SHP77 (cell line): ENCODE measurements at regions not wholly inside any gene's neighbourhood (a gene's known extent, or its start where the extent isn't known, plus 50 kb on each side); places are given as distances from the start of the nearest gene placed in this dataset.

Experiments
- DNase-seq, 2 experiments: peaks; one replicate each; lab custom pipeline; 2025; lab: John Stamatoyannopoulos, UW

DNA sequence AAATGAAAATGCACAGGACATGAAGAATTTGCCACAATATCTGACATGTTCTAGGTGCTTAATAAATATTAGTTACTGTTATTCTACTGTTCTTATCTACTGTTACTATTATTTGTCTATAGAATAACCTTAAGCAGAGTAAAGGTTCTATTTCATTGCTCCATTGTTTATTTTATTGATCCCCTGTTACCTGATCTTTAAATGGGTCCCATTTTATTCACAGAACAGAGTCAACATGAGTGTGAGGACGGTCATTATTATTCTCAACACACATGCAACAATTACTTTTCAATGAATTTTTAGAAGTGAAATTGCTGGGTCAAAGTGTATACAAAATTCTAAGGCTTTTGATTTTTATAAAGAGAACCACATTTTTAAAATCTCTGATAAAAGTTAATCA lies 186.9 kb downstream of the AHR start:
- DNase-seq: no peak

DNA sequence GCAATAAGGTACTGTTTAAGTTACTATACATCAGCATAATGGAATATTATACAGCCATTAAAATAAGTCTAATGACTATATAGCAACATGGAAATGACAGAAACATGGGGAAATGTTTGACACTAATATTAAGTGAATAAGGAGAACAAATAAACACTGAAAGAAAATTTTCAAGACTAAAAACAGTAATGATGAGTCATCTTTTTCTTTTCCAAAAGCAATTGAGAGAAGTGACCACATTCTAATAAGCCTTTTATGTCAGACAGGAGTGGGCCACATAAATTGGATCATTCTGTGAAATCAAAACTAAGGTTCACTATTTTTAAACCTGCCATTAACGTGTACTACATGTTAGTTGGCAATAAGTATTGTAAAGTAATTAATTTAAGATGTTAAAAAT lies 187.5 kb downstream of the AHR start:
- DNase-seq: no peak

DNA sequence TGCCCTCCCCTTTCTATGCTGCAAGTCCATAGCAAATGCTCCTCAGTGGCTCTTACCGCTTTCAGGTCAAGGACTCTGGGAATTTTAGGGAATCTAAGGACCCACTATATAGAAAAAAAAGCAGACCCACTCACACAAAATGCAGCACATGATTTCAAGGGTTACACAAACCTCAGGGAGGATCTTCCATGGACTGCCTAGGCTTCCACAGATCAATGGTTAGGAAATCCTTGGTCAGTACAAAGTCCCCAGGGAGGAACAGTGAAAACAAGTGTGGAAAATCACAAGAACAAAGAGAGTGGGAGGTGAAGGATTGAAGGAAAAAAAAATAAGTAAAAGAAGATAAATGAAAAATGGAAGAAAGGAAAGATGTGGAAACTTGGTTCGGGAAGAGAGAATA lies 188.4 kb downstream of the AHR start:
- DNase-seq: no peak

DNA sequence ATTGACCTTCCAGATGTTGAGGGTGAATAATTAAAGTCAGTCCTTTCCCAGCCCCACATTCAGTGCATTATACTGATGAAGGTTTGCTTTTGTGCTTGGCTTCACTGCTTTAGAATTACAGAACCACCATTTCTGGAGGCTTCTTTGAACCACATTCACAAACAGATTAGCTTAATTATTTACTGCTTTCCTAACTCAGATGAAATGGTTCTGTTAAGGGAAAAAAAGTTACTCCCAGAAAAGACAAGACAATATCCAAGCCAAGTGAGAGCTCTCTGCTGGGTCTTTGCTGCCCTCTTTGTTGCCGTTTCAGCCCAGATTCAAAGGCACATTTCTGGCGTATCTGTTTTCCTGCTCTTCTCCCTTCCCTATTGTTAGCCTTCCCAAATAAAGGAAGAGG lies 188.9 kb downstream of the AHR start:
- no peak for DNase-seq

DNA sequence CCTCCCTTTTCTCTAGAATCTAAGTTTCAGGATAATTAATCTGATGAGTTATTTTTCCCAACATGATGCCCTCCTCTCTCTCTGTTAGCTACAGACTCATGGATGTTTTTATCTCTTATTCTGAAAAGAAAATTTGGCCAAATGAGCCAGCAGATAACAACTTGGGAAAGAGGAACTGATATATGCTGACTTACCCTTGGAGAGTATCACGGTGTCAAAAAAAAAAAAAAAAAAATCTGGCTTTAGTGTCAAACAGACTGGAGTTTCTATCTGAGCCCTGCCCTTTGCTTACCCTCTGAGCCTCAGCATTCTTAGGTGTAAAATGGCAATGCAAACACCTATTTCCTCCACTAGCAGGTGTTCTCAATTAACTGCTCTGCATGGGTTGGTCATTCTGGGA lies 190.4 kb downstream of the AHR start:
- no peak for DNase-seq

DNA sequence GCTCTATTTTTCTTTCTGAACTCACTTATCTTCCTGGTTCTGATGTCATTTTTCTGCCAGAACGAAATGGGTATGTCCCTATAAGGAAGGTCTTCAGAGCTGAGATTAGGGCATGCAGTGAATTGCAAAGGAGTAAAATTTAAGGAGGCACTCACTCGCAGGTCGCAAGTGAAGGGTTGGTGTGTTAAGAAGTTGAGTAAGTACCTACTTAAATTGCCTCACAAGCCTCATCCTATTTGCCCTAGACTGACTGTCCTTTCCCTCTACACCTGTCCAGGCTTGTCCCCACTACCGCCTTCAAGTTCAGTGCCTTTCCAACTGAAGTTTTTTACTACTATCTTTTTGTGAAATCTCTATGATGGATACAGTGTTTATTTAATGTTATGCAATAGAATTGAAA lies 191.5 kb downstream of the AHR start:
- DNase-seq: no peak

DNA sequence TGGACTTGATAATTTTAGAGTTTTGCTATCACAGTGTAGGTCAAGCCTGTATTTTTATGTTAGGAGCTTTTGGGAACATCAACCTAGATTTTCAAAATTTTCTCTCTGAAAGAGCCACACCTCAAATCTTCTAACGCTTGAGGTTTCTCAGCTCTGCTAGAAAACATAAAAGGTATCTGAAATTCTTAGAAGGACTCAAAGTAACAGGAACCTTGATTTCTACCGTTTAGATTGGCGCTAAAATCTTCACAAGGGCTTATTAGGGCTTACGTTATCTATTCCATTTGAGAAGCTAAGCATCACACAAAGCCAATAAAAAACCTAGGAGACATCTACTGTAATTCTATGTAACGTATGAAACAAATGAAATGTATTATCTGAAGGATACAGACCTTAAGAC lies 192.4 kb downstream of the AHR start:
- no peak for DNase-seq

DNA sequence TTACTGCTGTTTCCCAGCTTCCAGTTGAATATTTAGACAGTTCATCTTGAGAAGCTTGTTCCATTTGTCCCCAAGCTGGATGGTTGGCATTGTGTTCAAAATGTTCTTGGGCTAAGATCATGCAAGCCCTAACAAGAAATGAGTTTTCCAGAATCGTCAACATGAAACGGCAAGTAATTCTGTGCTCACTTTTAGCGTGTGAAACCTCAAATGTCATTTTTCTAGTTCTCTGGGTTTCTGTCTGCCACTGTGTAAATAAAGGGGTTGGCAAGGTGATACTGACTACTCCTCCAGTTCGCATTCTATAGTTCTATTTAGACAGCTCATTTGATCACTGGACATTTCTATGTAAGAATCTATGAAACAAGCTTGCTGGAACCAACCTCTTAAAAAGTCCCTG lies 194.0 kb downstream of the AHR start:
- DNase-seq: no peak

DNA sequence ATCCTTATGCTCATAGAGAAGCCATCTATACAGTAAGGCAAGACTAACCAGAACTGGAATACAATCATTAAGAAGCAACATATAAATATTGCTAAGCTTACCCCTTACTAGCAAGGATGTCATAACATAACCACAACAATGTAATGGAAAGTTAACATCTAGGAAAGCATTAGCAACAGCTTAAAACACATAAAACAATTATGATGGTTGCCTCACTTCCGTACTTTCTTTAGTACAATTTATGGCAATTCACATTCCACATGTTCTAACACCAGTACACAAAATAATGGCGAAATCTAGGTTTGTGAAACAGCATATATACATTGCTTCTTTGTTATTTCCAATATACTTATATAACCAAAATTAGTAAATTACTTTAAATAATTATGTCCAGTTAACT lies 195.0 kb downstream of the AHR start:
- no peak for DNase-seq

DNA sequence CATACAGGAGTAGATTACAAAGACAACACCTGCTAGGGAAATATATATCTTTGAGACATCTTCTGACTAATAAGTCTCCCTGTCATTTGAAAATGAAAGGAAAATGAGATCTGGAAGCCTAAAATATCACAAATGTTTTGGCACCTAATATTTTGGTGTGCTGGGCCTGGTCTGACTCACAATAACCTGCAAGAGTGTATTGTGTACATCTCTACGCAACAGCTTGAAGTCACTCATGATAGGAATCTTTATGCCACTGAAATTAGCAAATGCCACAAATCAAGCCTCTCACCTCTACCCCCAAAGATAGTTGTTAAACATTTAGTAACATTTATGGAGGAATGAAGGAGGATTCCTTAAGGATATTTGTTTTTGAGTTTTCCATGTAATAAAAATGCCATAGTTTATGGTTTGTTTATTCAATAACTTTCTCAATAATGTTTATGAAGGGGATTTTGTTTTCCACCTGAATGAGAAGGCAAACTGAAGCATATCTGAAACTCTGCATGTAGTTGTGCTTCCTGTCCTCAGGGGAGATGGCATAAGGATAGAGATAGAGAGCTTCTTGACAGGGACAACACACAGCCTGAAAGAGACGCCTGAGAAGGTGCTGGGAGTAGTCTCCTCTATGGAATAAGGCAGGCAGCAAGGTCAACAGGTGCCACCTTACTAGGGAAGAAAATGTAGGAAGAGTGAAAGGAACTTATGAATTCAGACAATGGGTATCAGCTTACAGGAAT lies 197.4 kb downstream of the AHR start:
- DNase-seq: no peak

DNA sequence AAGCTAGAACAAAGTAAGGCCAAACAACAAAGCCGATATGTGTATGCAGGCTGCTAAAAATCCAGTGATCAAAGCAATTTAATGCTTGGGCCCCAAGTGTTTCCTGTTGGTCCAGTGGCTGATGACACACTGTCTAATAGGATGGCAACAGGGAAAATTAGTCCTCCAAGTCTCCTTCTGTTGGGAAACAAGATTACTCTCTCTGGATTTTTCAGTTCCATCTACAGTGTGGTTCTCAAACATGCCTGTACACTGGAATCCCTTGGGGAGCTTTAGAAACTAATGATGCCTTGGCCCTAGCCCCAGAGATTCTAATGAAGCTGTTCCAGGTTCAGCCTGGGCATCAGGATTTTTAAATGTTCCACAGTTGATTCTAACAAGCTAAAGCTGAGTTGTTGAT lies 198.7 kb downstream of the AHR start:
- DNase-seq: no peak

DNA sequence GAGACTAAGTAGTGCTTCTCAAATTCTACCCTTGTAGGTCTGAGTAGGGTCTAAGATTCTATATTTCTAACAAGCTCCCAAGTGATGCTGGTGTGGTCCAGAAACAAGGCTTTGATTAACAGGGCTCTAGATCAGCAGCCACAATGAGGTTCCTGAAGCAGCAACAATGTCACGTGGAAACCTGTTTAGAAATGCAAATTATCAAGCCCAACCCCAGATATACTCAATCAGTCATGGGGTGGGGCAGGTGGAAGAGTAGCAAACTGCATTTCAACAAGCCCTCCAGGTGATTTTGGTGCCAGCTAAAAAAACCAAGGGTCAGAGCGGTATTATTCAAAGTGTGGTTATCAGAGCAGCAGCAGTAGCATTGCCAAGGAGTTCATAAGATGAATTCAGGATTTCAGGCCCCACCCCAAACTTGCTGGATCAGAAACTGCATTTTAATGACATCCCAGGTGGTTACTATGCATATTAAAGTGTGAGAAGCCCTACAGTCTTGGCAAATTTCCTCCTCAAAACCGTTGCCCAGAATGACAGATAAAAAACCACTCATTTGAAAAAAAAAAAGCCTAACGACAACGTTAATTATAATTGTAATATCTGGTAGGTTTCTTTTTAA lies 199.2 kb downstream of the AHR start:
- no peak for DNase-seq

DNA sequence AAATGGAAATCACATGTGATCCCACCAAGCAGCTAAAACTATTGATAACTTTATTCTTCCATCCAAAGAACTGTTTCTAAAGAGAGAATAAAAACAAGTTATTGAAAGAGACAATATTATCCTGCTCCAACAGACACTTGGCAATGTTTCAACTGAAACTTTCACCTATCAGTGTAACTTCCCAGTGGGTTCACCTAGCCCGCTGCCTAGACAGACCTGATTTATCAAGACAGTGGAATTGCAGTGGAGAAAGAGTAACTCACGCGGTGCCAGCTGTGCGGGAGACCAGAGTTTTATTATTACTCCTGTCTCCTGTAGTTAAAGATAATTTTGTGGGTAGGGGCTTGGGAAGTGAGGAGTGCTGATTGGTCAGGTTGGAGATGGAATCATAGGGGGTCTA lies 199.8 kb downstream of the AHR start:
- no peak for DNase-seq

DNA sequence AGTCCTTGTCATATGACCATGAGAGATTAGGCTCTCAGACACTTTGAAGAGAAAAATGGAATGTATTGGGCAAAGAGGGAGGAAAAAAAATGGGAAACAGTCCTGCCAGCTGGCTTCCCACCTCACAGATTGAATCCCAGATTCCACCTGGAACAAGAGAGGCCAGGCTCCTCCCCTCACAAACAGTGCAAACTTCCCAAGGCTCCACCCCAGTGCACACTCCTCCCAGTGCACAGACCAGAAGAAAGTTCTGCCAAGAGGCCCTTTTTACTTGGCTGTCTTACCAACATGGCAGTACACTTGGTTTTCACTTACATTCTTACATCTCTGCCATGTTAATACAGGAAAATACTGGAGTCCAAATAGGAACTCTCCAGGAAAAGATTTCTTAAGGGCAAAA lies 202.3 kb downstream of the AHR start:
- DNase-seq: no peak

DNA sequence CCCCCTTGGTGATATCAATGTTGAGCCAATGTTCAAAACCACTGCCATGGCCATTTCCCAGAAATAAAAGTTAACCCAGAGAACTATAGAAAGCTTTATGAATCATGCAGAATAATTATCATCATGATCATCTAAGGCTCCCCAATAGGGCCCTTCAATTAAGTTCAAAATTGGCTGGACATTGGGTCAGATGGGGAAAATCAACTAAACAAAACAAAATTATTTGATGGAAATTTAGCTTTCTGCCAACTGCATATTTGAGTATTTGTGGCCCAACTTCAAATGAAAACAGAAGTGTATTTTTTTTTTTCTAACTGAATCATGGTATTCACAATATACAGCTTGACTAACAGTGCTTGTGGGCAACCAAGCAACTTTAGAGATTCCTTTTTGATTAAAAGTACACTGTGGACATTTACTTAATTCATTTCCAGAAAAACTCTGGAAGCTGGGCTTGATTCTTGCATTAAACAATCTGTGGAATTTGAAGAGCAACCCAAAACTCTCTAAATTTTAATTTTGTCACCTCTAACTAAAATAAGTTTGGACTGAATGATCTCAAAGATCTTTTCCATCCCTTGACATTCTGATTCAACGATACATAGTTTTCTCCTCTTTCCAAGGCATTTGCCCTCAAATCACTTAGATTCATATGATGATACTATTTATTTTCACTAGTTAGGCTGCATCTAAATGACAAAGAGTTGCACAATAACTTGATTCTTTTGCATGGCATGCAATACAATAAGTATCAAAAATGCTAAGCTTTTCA lies 203.2 kb downstream of the AHR start:
- DNase-seq: no peak

DNA sequence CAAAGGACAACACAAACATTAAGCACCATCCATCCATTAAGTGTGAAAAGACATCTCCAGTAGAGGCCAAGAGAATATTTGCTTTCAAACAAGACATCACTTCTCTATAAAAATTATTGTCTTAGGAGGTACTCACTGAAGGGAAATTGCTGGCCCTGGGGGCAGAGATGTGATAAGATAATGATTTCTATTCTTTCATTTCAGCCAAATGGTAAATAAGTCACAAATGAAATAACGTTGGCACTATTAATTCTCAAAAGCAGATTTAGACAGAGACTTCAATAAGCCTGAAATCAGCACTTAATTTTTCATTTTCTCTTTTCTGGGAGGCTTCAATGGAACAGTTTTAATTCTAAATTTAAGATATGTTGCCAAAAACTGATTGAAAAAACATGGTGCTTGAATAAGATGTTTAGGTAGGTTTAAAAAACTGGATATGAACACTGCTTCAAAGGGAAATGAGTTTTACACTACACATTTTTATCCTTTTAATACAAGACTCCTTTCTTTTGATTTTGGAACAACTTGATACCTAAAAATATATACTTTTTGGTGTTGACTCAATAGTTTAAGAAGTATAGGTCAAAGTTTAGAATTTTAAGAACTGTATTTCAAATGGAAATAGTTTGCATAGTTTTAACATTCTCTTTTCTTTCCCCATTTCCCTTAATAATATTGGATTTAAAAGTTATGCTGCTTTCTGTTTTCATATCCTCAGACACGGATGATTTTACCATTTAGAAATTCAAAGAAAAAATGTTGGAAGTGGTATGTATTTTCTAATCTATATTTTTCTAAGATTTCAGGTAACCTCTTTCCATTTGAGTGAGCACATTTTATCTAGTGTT lies 204.0 kb downstream of the AHR start:
- no peak for DNase-seq

DNA sequence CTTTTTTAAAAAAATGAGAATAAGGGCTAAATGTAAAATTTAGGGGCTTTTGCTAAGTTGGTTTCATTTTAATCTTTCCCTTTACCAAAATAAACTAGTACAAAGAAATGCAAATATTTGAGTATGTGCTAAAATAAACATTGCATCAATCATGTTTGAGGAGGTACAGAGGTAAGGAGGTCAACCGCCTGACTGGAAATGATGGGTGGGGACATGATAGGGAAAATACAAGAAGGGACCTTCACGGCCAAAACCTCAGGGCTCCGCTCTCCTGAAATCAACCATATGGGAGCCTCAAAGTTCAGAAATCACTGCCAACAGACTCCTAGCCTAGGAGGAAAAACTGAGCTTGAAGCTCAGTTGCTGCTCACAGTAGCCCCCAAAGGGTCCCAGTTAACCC lies 207.6 kb downstream of the AHR start:
- DNase-seq: peak; percentile 60 to 69

DNA sequence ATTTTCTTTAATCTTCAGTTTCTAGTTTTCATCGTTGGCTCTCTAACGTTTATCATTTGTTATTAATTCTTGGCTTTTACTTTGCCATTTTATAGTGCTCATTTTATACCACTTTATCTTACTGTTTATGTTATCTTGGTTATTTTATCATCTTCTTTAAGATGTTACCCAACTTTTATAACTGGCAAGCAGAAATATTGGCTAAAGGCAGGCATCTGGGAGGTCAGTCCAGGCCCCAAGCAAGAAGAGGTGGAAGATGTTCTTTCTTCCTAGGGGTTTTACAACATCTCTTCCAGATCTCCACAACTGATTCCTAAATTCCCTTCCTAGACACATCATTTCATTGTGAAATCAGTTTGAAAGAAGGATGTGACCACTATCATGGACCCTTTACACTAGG lies 208.1 kb downstream of the AHR start:
- DNase-seq: no peak

DNA sequence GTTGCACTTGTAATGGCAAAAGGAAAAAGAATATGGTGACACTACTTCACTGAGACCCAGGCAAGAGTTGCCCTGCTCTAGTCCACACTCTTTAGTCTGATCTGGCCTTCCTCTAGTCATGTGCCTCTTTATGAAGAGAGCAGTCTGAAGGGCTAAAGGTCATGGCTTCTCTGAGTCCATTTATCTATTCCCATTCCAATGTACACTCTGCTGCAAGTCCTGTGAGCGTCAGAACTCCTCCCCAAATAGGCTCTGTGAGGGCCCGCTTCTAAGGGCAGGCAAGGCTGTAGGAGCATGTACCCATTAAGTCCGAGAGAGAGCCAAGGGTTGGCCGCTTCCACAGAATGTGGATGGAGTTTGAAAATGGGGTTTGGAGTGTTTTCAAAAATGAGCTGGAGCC lies 209.3 kb downstream of the AHR start:
- no peak for DNase-seq

DNA sequence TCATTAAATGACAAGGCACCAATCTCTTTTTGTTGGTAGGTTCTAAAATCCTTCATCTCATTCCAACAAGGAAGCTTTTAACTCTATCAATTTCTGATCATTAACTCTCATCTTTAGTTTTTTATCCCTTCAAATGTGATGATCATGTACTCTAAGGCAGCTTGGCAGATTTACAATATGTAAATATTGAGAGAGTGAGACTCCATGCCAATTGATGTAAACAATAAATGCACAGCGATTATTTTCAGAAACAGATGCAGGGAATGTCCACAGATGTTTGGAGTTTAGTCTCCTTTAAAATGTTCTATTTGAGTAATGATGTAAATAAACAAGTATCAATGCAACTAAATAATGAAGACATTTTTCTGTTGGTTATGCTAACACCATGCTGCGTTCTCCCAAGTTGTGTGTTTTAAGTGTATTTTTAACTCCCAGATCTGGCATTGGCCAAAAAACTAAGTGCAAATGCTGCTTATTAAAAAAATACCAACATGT lies 213.8 kb downstream of the AHR start:
- DNase-seq: peak; percentile 12 to 40

DNA sequence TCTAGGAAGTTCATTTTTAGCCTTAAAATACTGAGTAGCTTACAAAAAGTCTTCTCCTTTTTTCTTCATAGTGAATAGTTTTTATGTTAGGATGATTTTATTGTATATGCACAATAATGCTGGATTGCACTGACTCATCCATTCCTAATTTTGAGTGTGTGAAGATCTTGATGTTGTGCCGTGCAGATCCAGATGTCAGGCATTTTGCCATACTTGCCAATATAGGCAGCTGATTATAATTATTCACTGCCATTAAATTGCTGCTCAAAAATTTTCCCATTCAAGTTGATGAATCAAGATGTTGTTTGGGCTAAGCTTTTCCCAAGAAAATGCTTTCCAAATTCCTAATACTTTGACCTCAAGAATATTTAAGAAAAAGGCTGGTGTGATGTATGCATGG lies 218.3 kb downstream of the AHR start:
- DNase-seq: no peak

DNA sequence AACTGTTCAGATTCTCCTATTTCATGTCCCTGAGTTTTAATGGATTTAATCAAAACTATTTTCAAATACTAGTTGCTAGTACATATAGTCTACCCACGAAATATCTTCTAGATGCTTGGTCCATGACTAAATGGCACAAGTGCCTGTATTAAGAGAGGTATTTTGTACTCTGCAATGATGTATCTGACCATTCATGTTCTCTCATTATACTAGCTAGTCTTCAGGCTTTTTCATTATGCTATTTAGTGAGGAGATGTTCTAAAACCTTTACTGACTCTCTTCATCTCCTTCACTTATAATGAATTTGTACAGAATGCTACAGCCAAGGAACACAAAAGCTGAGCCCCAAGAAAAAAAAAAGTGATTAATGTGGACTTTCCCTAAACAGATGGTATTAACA lies 222.5 kb downstream of the AHR start:
- DNase-seq: no peak
